Panc1 (cell line): ENCODE measurements at regions not wholly inside any gene's neighbourhood (a gene's known extent, or its start where the extent isn't known, plus 50 kb on each side); places are given as distances from the start of the nearest gene placed in this dataset.

Experiments used
- ATAC-seq: fragments of 200-7000 bp; cut with Tn5 transposase; 2 replicates; pipeline ENCODE4 v1.9.1; 2020; ENCODE audit warnings: mild to moderate bottlenecking, moderate library complexity
- BruUV-seq: library from RNA; stranded (reverse); fragments of 400-500 nt; replicated peaks from 2 replicates; lab custom pipeline; 2021; lab: Mats Ljungman, UMichigan
- CTCF ChIA-PET: fragments of 300-600 bp; sonication (Branson Sonifier 250); formaldehyde crosslinking; loops from one replicate; lab custom pipeline; 2022; ENCODE audit warnings: antibody characterized with exemption; lab: Charles Lee
- POLR2A ChIA-PET: fragments of 300-600 bp; sonication (Branson Sonifier 250); formaldehyde crosslinking; loops from one replicate; lab custom pipeline; 2022; ENCODE audit warnings: antibody characterized with exemption; lab: Charles Lee
- DNase-seq: peaks from one replicate; pipeline ENCODE4 v3.0.0-alpha.2; 2010; ENCODE audit warnings: low read depth, low spot score
- H3K27ac ChIP-seq: 2 replicates; pipeline ENCODE4 v1.5.1; 2011; ENCODE audit warnings: mild to moderate bottlenecking, low read length, inconsistent platforms
- H3K27me3 ChIP-seq: fragments of 200-500 bp; sonication (Bioruptor generic); 2 replicates; pipeline ENCODE4 v1.6.0; 2014; ENCODE audit warnings: low read length, inconsistent platforms; ENCODE audit not compliant: control insufficient read depth, insufficient read depth
- H3K36me3 ChIP-seq: fragments of 200-500 bp; sonication (Bioruptor generic); 2 replicates; pipeline ENCODE4 v1.5.1; 2014; ENCODE audit warnings: inconsistent platforms, mild to moderate bottlenecking, low read length, moderate library complexity; ENCODE audit not compliant: control insufficient read depth, insufficient read depth
- H3K4me1 ChIP-seq: 2 replicates; pipeline ENCODE4 v1.5.1; 2011; ENCODE audit warnings: inconsistent platforms, mild to moderate bottlenecking, low read length, moderate library complexity; ENCODE audit not compliant: control insufficient read depth, insufficient read depth
- H3K4me3 ChIP-seq, 2 experiments: 2 replicates each; pipeline ENCODE4 v1.5.1; 2011 to 2012; ENCODE audit warnings: low read depth in 2 of 2, low read length in 2 of 2, mild to moderate bottlenecking in 2 of 2, inconsistent platforms in 1 of 2, moderate library complexity in 1 of 2
- H3K9me3 ChIP-seq: fragments of 200-500 bp; sonication (Bioruptor generic); 2 replicates; pipeline ENCODE4 v1.5.1; 2014; ENCODE audit warnings: low read depth, mild to moderate bottlenecking, inconsistent platforms, low read length, moderate library complexity; ENCODE audit not compliant: control insufficient read depth, insufficient read depth
- CTCF ChIP-seq: fragments of 450-650 bp; IDR thresholded peaks from 2 replicates; pipeline ENCODE4 v1.5.1; 2017; ENCODE audit warnings: mild to moderate bottlenecking
- POLR2AphosphoS5 ChIP-seq: IDR thresholded peaks from 2 replicates; pipeline ENCODE4 v1.6.1; 2012; ENCODE audit warnings: mild to moderate bottlenecking, low read depth, low read length, moderate library complexity
- REST ChIP-seq, 2 experiments: IDR thresholded peaks; 2 replicates each; pipeline ENCODE4 v1.6.1; 2011 to 2012; ENCODE audit warnings: low read depth in 2 of 2, control low read depth in 1 of 2, low read length in 1 of 2, mild to moderate bottlenecking in 1 of 2, moderate library complexity in 1 of 2; ENCODE audit not compliant: insufficient read depth in 1 of 2
- SIN3A ChIP-seq: IDR thresholded peaks from 2 replicates; pipeline ENCODE4 v1.6.1; 2012; ENCODE audit warnings: low read depth, mild to moderate bottlenecking, low read length, moderate library complexity, borderline replicate concordance; ENCODE audit not compliant: insufficient read depth
- TCF7L2 ChIP-seq: IDR thresholded peaks from 2 replicates; pipeline ENCODE4 v1.6.1; 2011; ENCODE audit warnings: mild to moderate bottlenecking, low read depth, low read length, inconsistent platforms
- in situ Hi-C: cut with HindIII; loops from 2 replicates; pipeline ENCODE4 v1.10.0; 2016; ENCODE audit warnings: low sequenced_read_pairs, low pct_unique_long_range_greater_than_20kb
- intact Hi-C: fragments of 100-400 bp; cut with micrococcal nuclease; formaldehyde crosslinking; loops from one replicate; pipeline ENCODE4 v1.10.0; 2022; ENCODE audit not compliant: unreplicated experiment

GRCh38 chr12:127268706-127269425 is 998.1 kb upstream of the TMEM132C start:
- Histone ChIP-seq H3K27ac (no peak overlapping the region), H3K9me3 (no peaks in the 10 kb centered on the region), H3K36me3 (no peaks in the 10 kb centered on the region), H3K27me3 (no peaks in the 10 kb centered on the region), H3K4me1 (no peaks in the 10 kb centered on the region), H3K4me3 (no peak overlapping the region)
- DNase-seq (no peak), ATAC-seq (no peak)
- CTCF ChIA-PET, result no interaction called here
- POLR2A ChIA-PET, result no interaction called here
- intact Hi-C loops (no loop called here), in situ Hi-C loops (no loop called here)
- TF ChIP-seq SIN3A (no peak), CTCF (no peak), TCF7L2 (no peak), REST (IDR thresholded peaks at IDR 0.05; ENCODE audit: insufficient read depth in 1 of 2, low read depth in 2 of 2, low read length in 1 of 2) (no peak), POLR2AphosphoS5 (no peak)
- BruUV-seq, result no TSS peak

GRCh38 chr12:127270193-127270592 is 996.8 kb upstream of the TMEM132C start:
- H3K27me3 ChIP-seq, result no peaks in the 10 kb centered on the region
- BruUV-seq, result no TSS peak
- no peak for DNase-seq
- H3K4me3 ChIP-seq, result no peak overlapping the region
- H3K27ac ChIP-seq, result no peak overlapping the region
- intact Hi-C loops (no loop called here), in situ Hi-C loops (no loop called here)
- ATAC-seq, result no peak
- no peaks in the 10 kb centered on the region for H3K9me3 ChIP-seq
- no peaks in the 10 kb centered on the region for H3K36me3 ChIP-seq
- H3K4me1 ChIP-seq, result no peaks in the 10 kb centered on the region
- POLR2A ChIA-PET, result no interaction called here
- CTCF ChIA-PET, result no interaction called here
- TF ChIP-seq POLR2AphosphoS5 (no peak), REST (IDR thresholded peaks at IDR 0.05; ENCODE audit: insufficient read depth in 1 of 2, low read depth in 2 of 2, low read length in 1 of 2) (no peak), TCF7L2 (no peak), CTCF (no peak), SIN3A (no peak)
